Parathyroid adenoma (tissue), 2 donors: ENCODE measurements at regions not wholly inside any gene's neighbourhood (a gene's known extent, or its start where the extent isn't known, plus 50 kb on each side); places are given as distances from the start of the nearest gene placed in this dataset.

ENCODE experiments used
- H2AFZ ChIP-seq: fragments of 300-600 bp; sonication (generic); one replicate; pipeline ENCODE4 v1.7.0; 2017; ENCODE audit warnings: antibody characterized with exemption, mild to moderate bottlenecking
- H3K27ac ChIP-seq: fragments of 300-600 bp; sonication (generic); one replicate; pipeline ENCODE4 v1.7.0; 2017
- H3K27me3 ChIP-seq: fragments of 300-600 bp; sonication (generic); one replicate; pipeline ENCODE4 v1.7.0; 2017; ENCODE audit warnings: low read length; ENCODE audit not compliant: control insufficient read depth, insufficient read depth
- H3K36me3 ChIP-seq: fragments of 300-600 bp; sonication (generic); one replicate; pipeline ENCODE4 v1.7.0; 2017; ENCODE audit warnings: low read length; ENCODE audit not compliant: control insufficient read depth, insufficient read depth
- H3K4me1 ChIP-seq: fragments of 300-600 bp; sonication (generic); one replicate; pipeline ENCODE4 v1.7.0; 2017; ENCODE audit warnings: control low read depth
- H3K4me2 ChIP-seq: fragments of 300-600 bp; sonication (generic); one replicate; pipeline ENCODE4 v1.7.0; 2017; ENCODE audit warnings: low read length
- H3K4me3 ChIP-seq: fragments of 300-600 bp; sonication (generic); one replicate; pipeline ENCODE4 v1.7.0; 2017; ENCODE audit warnings: low read depth, low read length
- H3K79me2 ChIP-seq: fragments of 300-600 bp; sonication (generic); one replicate; pipeline ENCODE4 v1.7.0; 2017; ENCODE audit warnings: control low read depth
- H3K9ac ChIP-seq: fragments of 300-600 bp; sonication (generic); one replicate; pipeline ENCODE4 v1.7.0; 2017; ENCODE audit warnings: mild to moderate bottlenecking
- H3K9me3 ChIP-seq: fragments of 300-600 bp; sonication (generic); one replicate; pipeline ENCODE4 v1.7.0; 2017; ENCODE audit warnings: low read length; ENCODE audit not compliant: control insufficient read depth
- TF ChIP-seq, protein P1 (sequence below): fragments of 300-600 bp; sonication (generic); IDR thresholded peaks from one replicate; pipeline ENCODE4 v1.7.0; 2017; ENCODE audit warnings: antibody characterized with exemption, mild to moderate bottlenecking
- donor health status: primary hyperparathyroidism.

DNA sequence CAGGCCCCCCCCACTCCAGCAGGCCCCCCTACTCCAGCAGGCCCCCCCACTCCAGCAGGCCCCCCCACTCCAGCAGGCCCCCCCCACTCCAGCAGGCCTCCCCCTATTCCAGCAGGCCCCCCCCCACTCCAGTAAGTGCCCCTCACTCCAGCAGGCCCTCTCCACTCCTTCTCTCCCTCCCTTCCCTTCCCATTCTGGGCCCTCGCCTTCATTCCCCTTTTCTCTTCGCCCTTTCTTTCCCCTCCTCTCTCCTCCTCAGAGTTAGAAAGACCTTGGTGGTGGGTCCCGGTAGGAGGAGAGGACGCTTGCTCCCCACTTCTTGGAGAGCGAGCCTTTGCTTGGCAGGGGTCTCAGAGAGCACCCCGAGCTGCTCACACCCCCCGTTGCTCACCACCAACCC, 177.0 kb upstream of the TNRC6C start:
- Histone ChIP-seq H3K4me3 (no peak overlapping the region), H2AFZ (no peak overlapping the region), H3K79me2 (no peaks in the 10 kb centered on the region), H3K9ac (no peak overlapping the region), H3K9me3 (no peaks in the 10 kb centered on the region), H3K27ac (no peak overlapping the region), H3K4me1 (peaks cover 6% of the 10 kb centered on the region), H3K4me2 (no peak overlapping the region), H3K36me3 (no peaks in the 10 kb centered on the region), H3K27me3 (no peaks in the 10 kb centered on the region)
- TF ChIP-seq, protein P1, sequence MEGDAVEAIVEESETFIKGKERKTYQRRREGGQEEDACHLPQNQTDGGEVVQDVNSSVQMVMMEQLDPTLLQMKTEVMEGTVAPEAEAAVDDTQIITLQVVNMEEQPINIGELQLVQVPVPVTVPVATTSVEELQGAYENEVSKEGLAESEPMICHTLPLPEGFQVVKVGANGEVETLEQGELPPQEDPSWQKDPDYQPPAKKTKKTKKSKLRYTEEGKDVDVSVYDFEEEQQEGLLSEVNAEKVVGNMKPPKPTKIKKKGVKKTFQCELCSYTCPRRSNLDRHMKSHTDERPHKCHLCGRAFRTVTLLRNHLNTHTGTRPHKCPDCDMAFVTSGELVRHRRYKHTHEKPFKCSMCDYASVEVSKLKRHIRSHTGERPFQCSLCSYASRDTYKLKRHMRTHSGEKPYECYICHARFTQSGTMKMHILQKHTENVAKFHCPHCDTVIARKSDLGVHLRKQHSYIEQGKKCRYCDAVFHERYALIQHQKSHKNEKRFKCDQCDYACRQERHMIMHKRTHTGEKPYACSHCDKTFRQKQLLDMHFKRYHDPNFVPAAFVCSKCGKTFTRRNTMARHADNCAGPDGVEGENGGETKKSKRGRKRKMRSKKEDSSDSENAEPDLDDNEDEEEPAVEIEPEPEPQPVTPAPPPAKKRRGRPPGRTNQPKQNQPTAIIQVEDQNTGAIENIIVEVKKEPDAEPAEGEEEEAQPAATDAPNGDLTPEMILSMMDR = no peak

DNA sequence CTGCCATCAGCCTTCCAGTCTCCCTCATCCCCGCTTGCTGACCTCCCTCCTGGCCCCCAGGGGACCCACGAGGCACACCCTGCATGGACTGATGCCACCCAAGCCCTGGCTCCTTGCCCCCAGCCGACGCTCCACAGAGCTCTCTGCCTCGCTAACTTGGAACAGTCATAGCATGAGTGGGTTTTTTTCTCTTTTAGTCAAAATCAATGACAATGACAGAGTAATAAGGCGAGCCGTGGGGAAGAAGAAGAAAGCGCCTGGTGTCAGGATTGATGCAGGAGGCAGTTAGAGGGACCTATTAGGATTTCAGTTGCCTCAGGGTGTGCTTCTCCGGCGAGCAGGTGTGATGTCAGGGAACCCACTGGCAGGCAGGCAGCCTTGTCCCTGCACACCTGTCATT, 176.3 kb upstream of the TNRC6C start:
- Histone ChIP-seq H3K79me2 (no peaks in the 10 kb centered on the region), H3K27ac (no peak overlapping the region), H3K9me3 (no peaks in the 10 kb centered on the region), H3K4me3 (no peak overlapping the region), H3K36me3 (no peaks in the 10 kb centered on the region), H2AFZ (no peak overlapping the region), H3K9ac (no peak overlapping the region), H3K4me2 (no peak overlapping the region), H3K27me3 (no peaks in the 10 kb centered on the region), H3K4me1 (peaks cover 6% of the 10 kb centered on the region)
- TF ChIP-seq, protein P1 = no peak

DNA sequence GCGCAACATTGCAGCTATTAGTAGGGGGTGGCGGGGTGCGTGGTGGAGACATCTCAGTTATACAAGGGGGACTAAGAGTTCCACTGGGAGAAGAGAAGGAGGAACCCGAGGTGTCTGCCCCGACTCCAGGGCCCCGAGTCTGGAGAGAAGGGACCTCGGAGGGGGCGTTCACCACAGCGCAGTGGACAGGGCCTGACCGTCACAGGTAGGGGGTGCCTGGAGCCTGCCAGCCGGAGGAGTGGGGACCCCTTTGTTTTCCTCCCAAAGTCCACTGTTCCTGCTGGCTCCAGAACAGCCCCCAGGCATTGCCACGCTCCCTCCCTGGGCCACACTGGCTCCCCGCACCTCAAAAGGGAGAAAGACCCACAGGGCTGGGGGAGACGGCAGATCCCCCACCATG, 175.9 kb upstream of the TNRC6C start:
- no peaks in the 10 kb centered on the region for H3K27me3 ChIP-seq
- H3K4me3 ChIP-seq = no peak overlapping the region
- no peak overlapping the region for H3K9ac ChIP-seq
- H3K4me2 ChIP-seq = no peak overlapping the region
- H3K9me3 ChIP-seq = no peaks in the 10 kb centered on the region
- no peak overlapping the region for H3K27ac ChIP-seq
- H3K4me1 ChIP-seq = peaks cover 6% of the 10 kb centered on the region
- TF ChIP-seq, protein P1 = no peak
- no peaks in the 10 kb centered on the region for H3K79me2 ChIP-seq
- no peaks in the 10 kb centered on the region for H3K36me3 ChIP-seq
- H2AFZ ChIP-seq = no peak overlapping the region

DNA sequence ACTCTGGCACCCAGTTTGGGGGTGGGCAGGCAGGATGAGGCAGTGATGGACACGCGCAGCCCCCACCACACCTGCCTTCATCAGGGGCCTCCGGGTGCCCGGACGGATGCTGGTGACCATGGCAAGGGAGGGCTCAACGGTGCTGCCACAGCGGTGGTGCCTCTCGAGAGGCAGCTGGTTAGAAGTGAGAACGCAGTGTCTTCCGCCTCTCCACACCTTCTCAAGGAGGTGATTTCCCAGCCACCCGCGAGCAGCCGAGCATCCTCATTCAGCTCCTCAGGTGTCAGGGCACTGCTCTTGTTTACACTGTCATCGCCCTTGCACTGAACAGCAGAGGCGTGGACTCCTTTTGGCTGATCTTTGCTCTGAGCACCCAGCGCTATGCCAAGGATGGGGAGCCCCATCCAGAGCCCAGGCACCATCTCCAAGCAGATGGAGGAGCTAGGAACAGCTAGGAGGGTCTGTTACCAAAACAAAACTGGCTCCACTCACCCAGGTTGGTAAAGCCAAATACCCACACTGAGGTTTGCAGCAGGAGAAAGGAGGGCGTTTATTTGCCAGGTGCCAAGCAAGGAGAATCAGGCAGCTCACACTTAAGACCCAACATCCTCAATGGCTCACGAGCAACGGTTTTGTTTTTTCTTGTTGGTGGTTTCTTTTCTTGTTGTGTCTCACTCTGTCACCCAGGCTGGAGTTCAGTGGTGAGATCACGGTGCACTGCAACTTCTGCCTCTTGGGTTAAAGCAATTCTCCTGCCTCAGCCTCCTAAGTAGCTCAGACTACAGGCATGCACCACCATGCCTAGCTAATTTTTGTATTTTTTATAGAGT, 174.3 kb upstream of the TNRC6C start:
- no peaks in the 10 kb centered on the region for H3K27me3 ChIP-seq
- no peak overlapping the region for H3K27ac ChIP-seq
- H3K4me1 ChIP-seq = peaks cover 6% of the 10 kb centered on the region
- no peaks in the 10 kb centered on the region for H3K79me2 ChIP-seq
- no peak overlapping the region for H3K9ac ChIP-seq
- no peak overlapping the region for H2AFZ ChIP-seq
- no peak overlapping the region for H3K4me3 ChIP-seq
- TF ChIP-seq, protein P1 = no peak
- no peaks in the 10 kb centered on the region for H3K36me3 ChIP-seq
- H3K4me2 ChIP-seq = no peak overlapping the region
- H3K9me3 ChIP-seq = no peaks in the 10 kb centered on the region
